SU-DHL-6 (cell line): ENCODE measurements at regions not wholly inside any gene's neighbourhood (a gene's known extent, or its start where the extent isn't known, plus 50 kb on each side); places are given as distances from the start of the nearest gene placed in this dataset.
"Not testable (repeated sequence)": the region's sequence is repeated elsewhere in the genome, so short reads cannot be mapped to it uniquely, and the experiment has no call there.

Source experiments
- H2AFZ ChIP-seq: fragments of 200-600 bp; sonication (generic); 2 replicates; pipeline ENCODE4 v1.6.1; 2014; ENCODE audit warnings: low read depth, mild to moderate bottlenecking, moderate library complexity, mixed read lengths, antibody characterized with exemption, low read length; ENCODE audit not compliant: severe bottlenecking
- H3F3A ChIP-seq: fragments of 200-600 bp; shearing (Covaris generic); 2 replicates; pipeline ENCODE4 v1.6.0; 2016; ENCODE audit warnings: antibody characterized with exemption, mild to moderate bottlenecking; ENCODE audit not compliant: insufficient read depth
- H3K27ac ChIP-seq: fragments of 200-600 bp; sonication (generic); 2 replicates; pipeline ENCODE4 v1.5.1; 2016; ENCODE audit warnings: low read depth, mild to moderate bottlenecking, low read length, moderate library complexity, mixed read lengths
- H3K27me3 ChIP-seq: fragments of 200-600 bp; sonication (generic), shearing (Covaris generic); 2 replicates; pipeline ENCODE4 v1.6.0; 2014; ENCODE audit warnings: mild to moderate bottlenecking, low read length
- H3K36me3 ChIP-seq: fragments of 200-600 bp; sonication (generic); 2 replicates; pipeline ENCODE4 v1.6.1; 2014; ENCODE audit warnings: mild to moderate bottlenecking, low read length, mixed read lengths
- H3K4me2 ChIP-seq: fragments of 300-600, 200-600 bp; shearing (Covaris generic), sonication (generic); 2 replicates; pipeline ENCODE4 v1.6.0; 2014; ENCODE audit warnings: low read length, low read depth, mild to moderate bottlenecking; ENCODE audit not compliant: poor library complexity, severe bottlenecking
- H3K4me3 ChIP-seq: fragments of 200-600 bp; sonication (generic); 2 replicates; pipeline ENCODE4 v1.5.1; 2014; ENCODE audit warnings: antibody characterized with exemption, low read length, mild to moderate bottlenecking, mixed read lengths; ENCODE audit not compliant: insufficient read depth, poor library complexity, severe bottlenecking
- H3K79me2 ChIP-seq: fragments of 200-600 bp; sonication (generic); 2 replicates; pipeline ENCODE4 v1.6.1; 2014; ENCODE audit warnings: mild to moderate bottlenecking, low read length, moderate library complexity; ENCODE audit not compliant: insufficient read depth
- H3K9ac ChIP-seq: fragments of 200-600 bp; sonication (generic); 2 replicates; pipeline ENCODE4 v1.7.0; 2014; ENCODE audit warnings: mild to moderate bottlenecking, low read length
- H3K9me2 ChIP-seq: fragments of 200-600 bp; sonication (generic); replicated peaks from 2 replicates; pipeline ENCODE4 v1.6.1; 2014; ENCODE audit warnings: low read length; ENCODE audit not compliant: insufficient read depth
- H3K9me3 ChIP-seq: fragments of 200-600 bp; sonication (generic); 2 replicates; pipeline ENCODE4 v1.6.1; 2014; ENCODE audit warnings: low read length, mixed read lengths; ENCODE audit not compliant: insufficient read depth
- H4K20me1 ChIP-seq: fragments of 200-600 bp; sonication (generic); 2 replicates; pipeline ENCODE4 v1.6.1; 2014; ENCODE audit warnings: low read depth, mild to moderate bottlenecking, antibody characterized with exemption, low read length, moderate library complexity, mixed read lengths
- CTCF ChIP-seq: fragments of 200-600 bp; sonication (generic); IDR thresholded peaks from one replicate; pipeline ENCODE4 v1.5.1; 2017; ENCODE audit warnings: antibody characterized with exemption, mild to moderate bottlenecking, low read length, moderate library complexity; ENCODE audit not compliant: insufficient read depth, poor library complexity, severe bottlenecking
- EZH2phosphoT487 ChIP-seq: fragments of 200-600 bp; sonication (generic), shearing (Covaris generic); conservative IDR thresholded peaks from 2 replicates; pipeline ENCODE4 v1.6.1; 2018; ENCODE audit warnings: mild to moderate bottlenecking, antibody characterized with exemption, low read length, moderate library complexity, mixed read lengths

GRCh38 chr2:19171409-19171808 lies 187.0 kb downstream of the OSR1 start:
- no peak overlapping the region for H3K27ac ChIP-seq
- no peak overlapping the region for H2AFZ ChIP-seq
- no peaks in the 10 kb centered on the region for H4K20me1 ChIP-seq
- 0 out of 2 replicates have a peak, but pooled peaks cover 3% of the 10 kb centered on the region for H3K36me3 ChIP-seq
- no peak for TF ChIP-seq EZH2phosphoT487
- no peak for TF ChIP-seq CTCF
- H3F3A ChIP-seq: no peaks in the 10 kb centered on the region
- H3K9ac ChIP-seq: no peak overlapping the region
- no peaks in the 10 kb centered on the region for H3K9me2 ChIP-seq
- no peaks in the 10 kb centered on the region for H3K9me3 ChIP-seq
- H3K4me2 ChIP-seq: no peak overlapping the region
- no peaks in the 10 kb centered on the region for H3K79me2 ChIP-seq
- H3K4me3 ChIP-seq: no peak overlapping the region
- no peaks in the 10 kb centered on the region for H3K27me3 ChIP-seq

- Histone ChIP-seq H3K4me2 (no peak overlapping the region), H3K9me2 (no peaks in the 10 kb centered on the region), H4K20me1 (no peaks in the 10 kb centered on the region), H3K27ac (no peak overlapping the region), H3K9ac (no peak overlapping the region), H3K36me3 (0 out of 2 replicates have a peak, but pooled peaks cover 3% of the 10 kb centered on the region), H3K9me3 (no peaks in the 10 kb centered on the region), H2AFZ (no peak overlapping the region), H3F3A (no peaks in the 10 kb centered on the region), H3K4me3 (no peak overlapping the region), H3K79me2 (no peaks in the 10 kb centered on the region), H3K27me3 (no peaks in the 10 kb centered on the region)
- TF ChIP-seq EZH2phosphoT487: no peak
- TF ChIP-seq CTCF: no peak
Observed at GRCh38 chr2:19169134-19169768, 189.2 kb downstream of the OSR1 start.

- H3K4me2 ChIP-seq, H2AFZ ChIP-seq: not testable (repeated sequence)
Observed at GRCh38 chr2:19164099-19164498, 194.3 kb downstream of the OSR1 start.

GRCh38 chr2:19158896-19159295 lies 199.5 kb downstream of the OSR1 start:
- no peaks in the 10 kb centered on the region for H3K79me2 ChIP-seq
- H4K20me1 ChIP-seq: no peaks in the 10 kb centered on the region
- H3K36me3 ChIP-seq: no peaks in the 10 kb centered on the region
- H3K4me2 ChIP-seq: no peak overlapping the region
- no peaks in the 10 kb centered on the region for H3K27me3 ChIP-seq
- H3K4me3 ChIP-seq: no peak overlapping the region
- no peaks in the 10 kb centered on the region for H3F3A ChIP-seq
- no peaks in the 10 kb centered on the region for H3K9me2 ChIP-seq
- no peak overlapping the region for H2AFZ ChIP-seq
- no peak for TF ChIP-seq EZH2phosphoT487
- H3K9me3 ChIP-seq: no peaks in the 10 kb centered on the region
- no peak overlapping the region for H3K9ac ChIP-seq
- no peak overlapping the region for H3K27ac ChIP-seq

More at GRCh38 chr2:19164099-19164498, 194.3 kb downstream of the OSR1 start:
- not testable (repeated sequence) for H3K9ac ChIP-seq, H3K36me3 ChIP-seq, H3K9me3 ChIP-seq, H3K9me2 ChIP-seq, H3K27ac ChIP-seq, H4K20me1 ChIP-seq, H3K4me3 ChIP-seq, H3K79me2 ChIP-seq, H3K27me3 ChIP-seq, H3F3A ChIP-seq
